HL-60 (cell line): ENCODE measurements at regions not wholly inside any gene's neighbourhood (a gene's known extent, or its start where the extent isn't known, plus 50 kb on each side); places are given as distances from the start of the nearest gene placed in this dataset.

Experiments
- CTCF ChIP-seq: IDR thresholded peaks from one replicate; pipeline ENCODE4 v1.5.1; 2011; ENCODE audit warnings: low read length, control low read depth, inconsistent platforms; ENCODE audit not compliant: insufficient read depth
- POLR2AphosphoS5 ChIP-seq: IDR thresholded peaks from 2 replicates; pipeline ENCODE4 v1.6.1; 2012; ENCODE audit warnings: low read depth
- REST ChIP-seq: IDR thresholded peaks from 2 replicates; pipeline ENCODE4 v1.6.1; 2012; ENCODE audit warnings: low read depth; ENCODE audit not compliant: insufficient replicate concordance
- SPI1 ChIP-seq: IDR thresholded peaks from 2 replicates; pipeline ENCODE4 v1.6.1; 2012; ENCODE audit warnings: low read depth, mild to moderate bottlenecking, borderline replicate concordance

- TF ChIP-seq POLR2AphosphoS5 = no peak
- TF ChIP-seq CTCF = no peak
- TF ChIP-seq REST = no peak
- TF ChIP-seq SPI1 = no peak
Measured at GRCh38 chr12:84069699-84070098, 842.9 kb downstream of the SLC6A15 start.
